HepG2 (cell line): ENCODE measurements at regions not wholly inside any gene's neighbourhood (a gene's known extent, or its start where the extent isn't known, plus 50 kb on each side); places are given as distances from the start of the nearest gene placed in this dataset.

Experiments used
- ATAC-seq: fragments of 200-7000 bp; cut with Tn5 transposase; 3 replicates; pipeline ENCODE4 v1.9.1; 2020; ENCODE audit warnings: mild to moderate bottlenecking, moderate library complexity
- BruUV-seq: library from RNA; stranded (reverse); fragments of 400-500 nt; replicated peaks from 2 replicates; lab custom pipeline; 2021; lab: Mats Ljungman, UMichigan
- CTCF ChIA-PET: fragments of 300-600 bp; formaldehyde crosslinking; extraction: SDS; loops from one replicate; lab custom pipeline; 2021; ENCODE audit warnings: low total read pairs, inconsistent platforms, low intra/inter-chr PET ratio; lab: Yijun Ruan, JAX
- POLR2A ChIA-PET: fragments of 350-600 bp; sonication (Branson Sonifier 250); formaldehyde crosslinking; loops from one replicate; lab custom pipeline; 2020; ENCODE audit warnings: antibody characterized with exemption, inconsistent platforms; lab: Yijun Ruan, JAX
- DNase-seq: peaks from one replicate; pipeline ENCODE4 v3.0.0-alpha.2; 2015; ENCODE audit warnings: low spot score
- FAIRE-seq: peaks from 3 replicates; lab custom pipeline; 2011; peaks lifted over from hg19 to GRCh38; lab: Jason Lieb, UNC
- H2AFZ ChIP-seq: one replicate; pipeline ENCODE4 v1.6.1; 2011; ENCODE audit warnings: low read length, inconsistent platforms
- H3K27ac ChIP-seq: fragments of 300-600 bp; 3 replicates; pipeline ENCODE4 v1.8.0; 2011; ENCODE audit warnings: mixed run types, mild to moderate bottlenecking, mixed read lengths, low read length, inconsistent platforms; ENCODE audit not compliant: insufficient read depth; ENCODE audit errors: extremely low read length
- H3K27me3 ChIP-seq, 2 experiments: fragments of 200-600 bp in 1 of 2; 2 replicates in 1 of 2; 3 replicates in 1 of 2; pipeline versions ENCODE4 v1.6.0 to v1.8.0; 2011; ENCODE audit warnings: low read length in 2 of 2, mild to moderate bottlenecking in 2 of 2, moderate library complexity in 2 of 2, inconsistent platforms in 1 of 2; ENCODE audit not compliant: insufficient read depth in 2 of 2, control insufficient read depth in 1 of 2
- H3K36me3 ChIP-seq, 2 experiments: fragments of 200-600 bp in 1 of 2; replicated peaks in 1 of 2; 2 replicates in 1 of 2; 3 replicates in 1 of 2; pipeline versions ENCODE4 v1.5.1 to v1.8.0; 2011; ENCODE audit warnings: low read length in 2 of 2, inconsistent platforms in 1 of 2; ENCODE audit not compliant: insufficient read depth in 2 of 2, control insufficient read depth in 1 of 2
- H3K4me1 ChIP-seq: 2 replicates; pipeline ENCODE4 v1.5.1; 2012; ENCODE audit warnings: low read length, inconsistent platforms; ENCODE audit not compliant: insufficient read depth
- H3K4me2 ChIP-seq: 2 replicates; pipeline ENCODE4 v1.6.0; 2011; ENCODE audit warnings: low read depth, low read length, inconsistent platforms
- H3K4me3 ChIP-seq, 3 experiments: fragments of 200-600 bp in 1 of 3; sonication (generic), shearing (Covaris generic) in 1 of 3; replicated peaks in 1 of 3; 2 replicates each; pipeline ENCODE4 v1.5.1; 2011 to 2016; ENCODE audit warnings: low read length in 3 of 3, inconsistent platforms in 2 of 3, low read depth in 2 of 3, mild to moderate bottlenecking in 2 of 3, control low read depth in 1 of 3, mixed read lengths in 1 of 3; ENCODE audit not compliant: insufficient read depth in 1 of 3
- H3K79me2 ChIP-seq: one replicate; pipeline ENCODE4 v1.6.1; 2011; ENCODE audit warnings: low read length, inconsistent platforms; ENCODE audit not compliant: insufficient read depth
- H3K9ac ChIP-seq: 2 replicates; pipeline ENCODE4 v1.6.0; 2011; ENCODE audit warnings: mild to moderate bottlenecking, low read depth, low read length, inconsistent platforms; ENCODE audit not compliant: insufficient read depth
- H3K9me3 ChIP-seq: 2 replicates; pipeline ENCODE4 v1.5.1; 2012; ENCODE audit warnings: mild to moderate bottlenecking, low read length
- H4K20me1 ChIP-seq: 2 replicates; pipeline ENCODE4 v1.6.0; 2011; ENCODE audit warnings: inconsistent platforms, mild to moderate bottlenecking, low read length, moderate library complexity; ENCODE audit not compliant: insufficient read depth
- CSRNP1 ChIP-seq: sonication (generic); formaldehyde crosslinking; IDR thresholded peaks from 2 replicates; pipeline ENCODE4 v1.8.1; 2023; ENCODE audit warnings: mild to moderate bottlenecking, missing genetic modification reagents
- NBN ChIP-seq: fragments of 450-650 bp; conservative IDR thresholded peaks from 2 replicates; pipeline ENCODE4 v1.6.1; 2017
- ZNF691 ChIP-seq: sonication (generic); formaldehyde crosslinking; IDR thresholded peaks from 2 replicates; pipeline ENCODE4 v1.4.0; 2020; ENCODE audit warnings: missing genetic modification reagents, low read depth, mild to moderate bottlenecking, borderline replicate concordance
- WGBS: methylation state at CpG from one replicate; pipeline ENCODE4 v1.1.6; 2017; ENCODE audit warnings: low lambda C conversion rate; 5-methylcytosine and 5-hydroxymethylcytosine counted together
- in situ Hi-C: cut with HindIII; loops from 2 replicates; pipeline ENCODE4 v1.10.0; 2017; ENCODE audit warnings: low pct_unique_long_range_greater_than_20kb; ENCODE audit not compliant: extremely low pct_ligation_motif_present
- intact Hi-C: fragments of 100-400 bp; cut with micrococcal nuclease; formaldehyde crosslinking; loops from one replicate; pipeline ENCODE4 v1.10.0; 2022; ENCODE audit not compliant: unreplicated experiment
- TF ChIP-seq, protein P1 (sequence below): sonication (generic); formaldehyde crosslinking; IDR thresholded peaks from 2 replicates; pipeline ENCODE4 v1.4.0; 2020; ENCODE audit warnings: mild to moderate bottlenecking, missing genetic modification reagents

- Histone ChIP-seq H3K27me3 (no peaks in the 10 kb centered on the region), H2AFZ (no peak overlapping the region), H3K4me2 (no peak overlapping the region), H3K4me1 (no peaks in the 10 kb centered on the region), H3K79me2 (no peaks in the 10 kb centered on the region), H3K9ac (no peak overlapping the region), H3K36me3 (no peaks in the 10 kb centered on the region), H3K27ac (no peak overlapping the region), H3K9me3 (peaks cover 64% of the 10 kb centered on the region), H3K4me3 (no peak overlapping the region), H4K20me1 (no peaks in the 10 kb centered on the region)
- 60% methylated on average over 5 of the region's 5 CpGs for WGBS
- POLR2A ChIA-PET: no interaction called here
- DNase-seq (no peak), FAIRE-seq (no peak), ATAC-seq (no peak)
- CTCF ChIA-PET: no interaction called here
- intact Hi-C loops (no loop called here), in situ Hi-C loops (no loop called here)
- no peak for TF ChIP-seq NBN
- no peak for TF ChIP-seq CSRNP1 (CRISPR knock-in tag)
- TF ChIP-seq, protein P1, sequence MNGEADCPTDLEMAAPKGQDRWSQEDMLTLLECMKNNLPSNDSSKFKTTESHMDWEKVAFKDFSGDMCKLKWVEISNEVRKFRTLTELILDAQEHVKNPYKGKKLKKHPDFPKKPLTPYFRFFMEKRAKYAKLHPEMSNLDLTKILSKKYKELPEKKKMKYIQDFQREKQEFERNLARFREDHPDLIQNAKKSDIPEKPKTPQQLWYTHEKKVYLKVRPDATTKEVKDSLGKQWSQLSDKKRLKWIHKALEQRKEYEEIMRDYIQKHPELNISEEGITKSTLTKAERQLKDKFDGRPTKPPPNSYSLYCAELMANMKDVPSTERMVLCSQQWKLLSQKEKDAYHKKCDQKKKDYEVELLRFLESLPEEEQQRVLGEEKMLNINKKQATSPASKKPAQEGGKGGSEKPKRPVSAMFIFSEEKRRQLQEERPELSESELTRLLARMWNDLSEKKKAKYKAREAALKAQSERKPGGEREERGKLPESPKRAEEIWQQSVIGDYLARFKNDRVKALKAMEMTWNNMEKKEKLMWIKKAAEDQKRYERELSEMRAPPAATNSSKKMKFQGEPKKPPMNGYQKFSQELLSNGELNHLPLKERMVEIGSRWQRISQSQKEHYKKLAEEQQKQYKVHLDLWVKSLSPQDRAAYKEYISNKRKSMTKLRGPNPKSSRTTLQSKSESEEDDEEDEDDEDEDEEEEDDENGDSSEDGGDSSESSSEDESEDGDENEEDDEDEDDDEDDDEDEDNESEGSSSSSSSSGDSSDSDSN (CRISPR knock-in tag): no peak
- TF ChIP-seq ZNF691 (CRISPR knock-in tag): no peak
- no TSS peak for BruUV-seq
Observed at GRCh38 chr21:22898051-22898665, 1899.9 kb downstream of the NCAM2 start.
